ENCODE measurements at regions not wholly inside any gene's neighbourhood (a gene's known extent, or its start where the extent isn't known, plus 50 kb on each side); places are given as distances from the start of the nearest gene placed in this dataset.

- H3K36me3 Mint-ChIP-seq, result no peaks in the 10 kb centered on the region
- no peaks in the 10 kb centered on the region for H3K9me3 Mint-ChIP-seq (ENCODE audit: low read depth)
- H3K4me3 Mint-ChIP-seq, result no peak overlapping the region
- H3K27ac Mint-ChIP-seq, result no peak overlapping the region
- H3K4me1 Mint-ChIP-seq (ENCODE audit: low read depth), result no peaks in the 10 kb centered on the region
- H3K27me3 Mint-ChIP-seq, result peaks cover 12% of the 10 kb centered on the region
These were observed 51.7 kb downstream of the FAM50B start for GRCh38 chr6:3900744-3901336.

GRCh38 chr6:3902871-3903648 is 53.9 kb downstream of the FAM50B start:
- Mint-ChIP-seq H3K9me3 (ENCODE audit: low read depth) (no peaks in the 10 kb centered on the region), H3K27ac (no peak overlapping the region), H3K36me3 (no peaks in the 10 kb centered on the region), H3K4me3 (no peak overlapping the region), H3K27me3 (peaks cover 21% of the 10 kb centered on the region), H3K4me1 (ENCODE audit: low read depth) (no peaks in the 10 kb centered on the region)

- H3K27ac Mint-ChIP-seq, result no peak overlapping the region
- H3K4me1 Mint-ChIP-seq (ENCODE audit: low read depth), result no peaks in the 10 kb centered on the region
- peaks cover 22% of the 10 kb centered on the region for H3K27me3 Mint-ChIP-seq
- H3K4me3 Mint-ChIP-seq, result no peak overlapping the region
- H3K36me3 Mint-ChIP-seq, result no peaks in the 10 kb centered on the region
- no peaks in the 10 kb centered on the region for H3K9me3 Mint-ChIP-seq (ENCODE audit: low read depth)
These were observed 55.3 kb downstream of the FAM50B start for GRCh38 chr6:3904518-3904917.

- Mint-ChIP-seq H3K4me3 (no peak overlapping the region), H3K9me3 (ENCODE audit: low read depth) (no peaks in the 10 kb centered on the region), H3K36me3 (no peaks in the 10 kb centered on the region), H3K27me3 (peaks cover 29% of the 10 kb centered on the region), H3K4me1 (ENCODE audit: low read depth) (no peaks in the 10 kb centered on the region), H3K27ac (no peak overlapping the region)
These were observed 57.0 kb downstream of the FAM50B start for GRCh38 chr6:3905945-3906845.

- H3K36me3 Mint-ChIP-seq, result no peaks in the 10 kb centered on the region
- H3K9me3 Mint-ChIP-seq (ENCODE audit: low read depth), result no peaks in the 10 kb centered on the region
- H3K27ac Mint-ChIP-seq, result no peak overlapping the region
- H3K4me1 Mint-ChIP-seq (ENCODE audit: low read depth), result no peaks in the 10 kb centered on the region
- no peak overlapping the region for H3K4me3 Mint-ChIP-seq
- H3K27me3 Mint-ChIP-seq, result peaks cover 33% of the 10 kb centered on the region
These were observed 57.6 kb downstream of the FAM50B start for GRCh38 chr6:3906846-3907151.

- Mint-ChIP-seq H3K9me3 (ENCODE audit: low read depth) (no peaks in the 10 kb centered on the region), H3K27me3 (peaks cover 41% of the 10 kb centered on the region), H3K27ac (no peak overlapping the region)
These were observed 59.0 kb downstream of the FAM50B start for GRCh38 chr6:3908223-3908622.

GRCh38 chr6:3908961-3909360 is 59.8 kb downstream of the FAM50B start:
- no peak overlapping the region for H3K27ac Mint-ChIP-seq
- H3K27me3 Mint-ChIP-seq, result peaks cover 43% of the 10 kb centered on the region
- H3K4me3 Mint-ChIP-seq, result no peak overlapping the region
- no peaks in the 10 kb centered on the region for H3K9me3 Mint-ChIP-seq (ENCODE audit: low read depth)
- peaks cover 6% of the 10 kb centered on the region for H3K4me1 Mint-ChIP-seq (ENCODE audit: low read depth)
- no peaks in the 10 kb centered on the region for H3K36me3 Mint-ChIP-seq

More at GRCh38 chr6:3908223-3908622, 59.0 kb downstream of the FAM50B start:
- Mint-ChIP-seq H3K4me3 (no peak overlapping the region), H3K36me3 (no peaks in the 10 kb centered on the region), H3K4me1 (ENCODE audit: low read depth) (peaks cover 1% of the 10 kb centered on the region)

- H3K4me1 Mint-ChIP-seq (ENCODE audit: low read depth), result peaks cover 17% of the 10 kb centered on the region
- no peak overlapping the region for H3K27ac Mint-ChIP-seq
- H3K27me3 Mint-ChIP-seq, result peaks cover 46% of the 10 kb centered on the region
- H3K36me3 Mint-ChIP-seq, result no peaks in the 10 kb centered on the region
- H3K4me3 Mint-ChIP-seq, result no peak overlapping the region
- no peaks in the 10 kb centered on the region for H3K9me3 Mint-ChIP-seq (ENCODE audit: low read depth)
These were observed 61.0 kb downstream of the FAM50B start for GRCh38 chr6:3910106-3910663.

GRCh38 chr6:3911130-3911529 is 62.0 kb downstream of the FAM50B start:
- H3K9me3 Mint-ChIP-seq (ENCODE audit: low read depth), result no peaks in the 10 kb centered on the region
- no peak overlapping the region for H3K27ac Mint-ChIP-seq
- H3K4me3 Mint-ChIP-seq, result no peak overlapping the region
- H3K27me3 Mint-ChIP-seq, result peaks cover 42% of the 10 kb centered on the region
- peaks cover 27% of the 10 kb centered on the region for H3K4me1 Mint-ChIP-seq (ENCODE audit: low read depth)
- H3K36me3 Mint-ChIP-seq, result no peaks in the 10 kb centered on the region

- H3K36me3 Mint-ChIP-seq, result no peaks in the 10 kb centered on the region
- no peak overlapping the region for H3K4me3 Mint-ChIP-seq
- H3K4me1 Mint-ChIP-seq (ENCODE audit: low read depth), result peaks cover 32% of the 10 kb centered on the region
- H3K9me3 Mint-ChIP-seq (ENCODE audit: low read depth), result no peaks in the 10 kb centered on the region
- H3K27ac Mint-ChIP-seq, result no peak overlapping the region
- H3K27me3 Mint-ChIP-seq, result peaks cover 42% of the 10 kb centered on the region
These were observed 62.6 kb downstream of the FAM50B start for GRCh38 chr6:3911614-3912336.

GRCh38 chr6:3912361-3913076 is 63.3 kb downstream of the FAM50B start:
- H3K27ac Mint-ChIP-seq, result no peak overlapping the region
- H3K36me3 Mint-ChIP-seq, result peaks cover 5% of the 10 kb centered on the region
- no peak overlapping the region for H3K4me3 Mint-ChIP-seq
- H3K27me3 Mint-ChIP-seq, result peaks cover 38% of the 10 kb centered on the region
- no peaks in the 10 kb centered on the region for H3K9me3 Mint-ChIP-seq (ENCODE audit: low read depth)
- peaks cover 35% of the 10 kb centered on the region for H3K4me1 Mint-ChIP-seq (ENCODE audit: low read depth)

- Mint-ChIP-seq H3K9me3 (ENCODE audit: low read depth) (no peaks in the 10 kb centered on the region), H3K27me3 (peaks cover 33% of the 10 kb centered on the region), H3K4me3 (no peak overlapping the region), H3K36me3 (peaks cover 5% of the 10 kb centered on the region), H3K27ac (no peak overlapping the region), H3K4me1 (ENCODE audit: low read depth) (peaks cover 35% of the 10 kb centered on the region)
These were observed 64.1 kb downstream of the FAM50B start for GRCh38 chr6:3913077-3913957.

- peaks cover 31% of the 10 kb centered on the region for H3K27me3 Mint-ChIP-seq
- no peaks in the 10 kb centered on the region for H3K9me3 Mint-ChIP-seq (ENCODE audit: low read depth)
- peaks cover 35% of the 10 kb centered on the region for H3K4me1 Mint-ChIP-seq (ENCODE audit: low read depth)
- H3K36me3 Mint-ChIP-seq, result peaks cover 5% of the 10 kb centered on the region
- H3K4me3 Mint-ChIP-seq, result peak overlapping the region; percentile 48
- no peak overlapping the region for H3K27ac Mint-ChIP-seq
These were observed 64.8 kb downstream of the FAM50B start for GRCh38 chr6:3913958-3914337.
